Stimulated activated CD4-positive, alpha-beta T cell treated with anti-CD3 and anti-CD28 coated beads, Interleukin-15, amount 100 ng/mL, for 1 hour (primary cell): ENCODE measurements at regions not wholly inside any gene's neighbourhood (a gene's known extent, or its start where the extent isn't known, plus 50 kb on each side); places are given as distances from the start of the nearest gene placed in this dataset.
"Not testable (repeated sequence)": the region's sequence is repeated elsewhere in the genome, so short reads cannot be mapped to it uniquely, and the experiment has no call there.

Experiments used
- DNase-seq, 2 donors: peaks; one replicate each; pipeline ENCODE4 v3.0.0-alpha.2; 2020; ENCODE audit warnings: low read depth in 1 of 2, low spot score in 1 of 2

DNA sequence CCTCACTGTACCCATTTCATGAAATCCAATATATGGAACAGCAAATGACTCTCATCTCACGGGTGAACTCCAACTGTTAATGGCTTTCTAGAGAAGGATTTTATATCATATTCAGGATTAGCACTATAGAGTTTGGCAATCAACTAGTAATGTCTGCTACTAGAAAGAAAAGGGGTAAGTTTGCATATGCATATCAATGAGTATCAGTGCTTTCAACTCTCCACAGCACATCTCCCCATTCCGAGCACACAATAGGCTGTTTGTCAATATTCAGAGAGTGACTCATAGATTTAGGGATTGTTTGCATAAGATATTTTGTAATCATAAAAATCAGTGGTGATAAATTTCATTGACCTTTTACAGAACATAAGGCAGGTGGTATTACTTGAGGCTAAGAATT, 163.2 kb upstream of the LMCD1 start:
- DNase-seq: no peak

DNA sequence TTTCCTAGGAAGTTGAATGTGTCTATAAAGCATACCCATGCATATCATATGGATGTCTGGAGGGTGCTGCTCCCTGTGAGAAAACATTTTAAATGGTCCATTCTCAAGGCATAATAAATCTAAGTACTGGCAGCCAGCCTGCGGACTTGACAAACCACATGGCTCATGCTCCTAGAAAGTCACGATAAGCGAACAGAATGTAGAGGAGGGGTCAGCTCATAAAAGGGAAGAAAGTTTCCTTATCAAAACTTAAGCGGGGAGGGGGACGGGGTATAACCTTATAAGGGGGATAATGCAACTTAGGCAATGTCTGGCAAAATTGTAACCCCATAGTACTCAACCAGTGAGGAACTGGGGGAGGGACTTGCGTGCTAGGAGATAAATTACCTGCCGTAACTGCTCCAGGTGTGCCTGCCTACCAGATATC, 159.8 kb upstream of the LMCD1 start:
- DNase-seq: no peak

DNA sequence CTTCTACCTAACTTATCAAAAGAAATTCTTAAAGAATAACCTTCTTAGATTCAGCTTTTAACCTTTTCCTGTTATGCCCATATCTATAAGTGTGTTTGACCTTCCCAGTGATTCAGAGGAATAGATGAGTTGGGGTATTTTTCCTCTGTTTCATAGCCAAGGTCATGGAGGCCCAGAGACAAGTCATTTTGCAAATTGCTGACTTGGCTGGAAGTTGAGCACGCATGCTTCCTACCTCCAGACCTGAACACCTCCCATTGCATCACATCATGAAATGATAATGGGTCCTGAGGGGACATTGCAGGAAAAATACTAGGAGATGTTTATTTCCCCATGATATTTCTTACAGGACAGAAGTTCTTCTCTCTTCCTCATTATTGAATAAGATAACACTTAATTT, 158.6 kb upstream of the LMCD1 start:
- DNase-seq: no peak

DNA sequence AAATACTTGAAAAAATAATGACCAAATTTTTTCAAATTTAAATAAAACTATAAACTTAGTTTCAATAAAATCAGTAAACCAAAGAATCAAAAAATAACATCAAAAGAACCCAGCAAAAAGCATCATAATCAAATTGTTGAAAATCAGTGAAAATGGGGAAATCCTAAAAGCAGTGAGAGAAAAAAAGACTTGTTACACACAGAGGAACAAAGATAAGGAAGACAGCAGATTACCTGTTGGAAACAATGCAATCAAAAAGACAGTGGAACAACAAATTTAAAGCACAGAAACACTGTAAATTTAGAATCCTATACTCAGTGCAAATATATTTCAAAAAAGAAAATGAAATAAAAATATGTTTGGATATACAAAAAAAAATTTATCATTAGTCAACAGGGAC, 156.2 kb upstream of the LMCD1 start:
- no peak for DNase-seq

DNA sequence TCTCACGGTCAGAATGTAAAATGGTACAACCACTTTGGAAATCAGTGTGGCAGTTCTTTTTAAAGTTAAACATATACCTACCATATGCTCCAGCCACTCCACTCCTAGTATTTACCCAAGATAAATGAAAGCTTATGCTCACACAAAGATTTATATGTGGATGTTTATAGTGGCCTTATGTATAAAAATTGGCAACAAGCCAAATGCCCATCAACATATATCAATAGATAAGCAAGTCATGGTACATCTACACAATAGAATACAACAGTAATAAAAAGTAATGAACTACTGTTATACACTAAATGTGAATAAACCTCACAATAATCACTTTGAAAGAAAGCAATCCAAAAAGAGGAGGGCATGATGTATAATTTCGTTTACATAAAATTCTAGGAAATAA, 153.5 kb upstream of the LMCD1 start:
- DNase-seq: no peak

DNA sequence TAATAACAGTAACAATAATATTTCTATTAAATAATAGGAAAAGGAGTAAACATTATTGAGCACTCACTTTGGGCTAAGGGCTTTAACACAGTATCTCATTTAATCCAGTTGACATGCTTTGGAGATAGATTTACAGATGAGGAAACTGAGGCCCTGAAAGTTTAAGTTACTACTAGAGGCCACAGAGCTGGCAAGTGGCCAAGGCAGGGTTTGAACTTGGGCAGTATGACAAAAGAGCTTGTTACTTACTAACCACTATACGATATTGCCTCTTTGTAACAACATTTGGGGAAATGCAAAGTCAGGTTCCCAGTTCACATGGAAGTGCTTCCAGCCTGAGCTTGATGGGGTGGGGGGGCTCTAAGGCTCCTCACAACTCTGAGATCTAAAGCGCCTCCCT, 149.1 kb upstream of the LMCD1 start:
- no peak for DNase-seq

DNA sequence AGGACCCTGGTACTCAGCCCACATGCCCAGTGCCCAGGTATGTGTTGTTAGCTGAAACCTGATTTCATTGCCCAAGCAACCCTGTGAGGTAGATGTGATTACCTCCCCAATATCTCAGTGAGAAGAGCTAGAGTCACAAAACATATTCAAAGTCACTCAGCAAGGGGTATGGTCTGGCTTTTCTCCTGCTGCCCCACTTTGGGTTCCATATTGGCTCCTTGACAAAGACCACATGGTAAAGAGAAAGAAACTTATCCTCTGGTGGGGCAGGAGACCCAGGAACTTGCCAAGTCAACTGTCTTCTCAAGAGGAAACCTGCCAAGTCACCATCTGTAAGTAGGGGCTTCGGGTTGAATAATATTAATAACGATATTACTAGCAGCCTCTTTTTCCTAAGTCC, 148.3 kb upstream of the LMCD1 start:
- DNase-seq: no peak

DNA sequence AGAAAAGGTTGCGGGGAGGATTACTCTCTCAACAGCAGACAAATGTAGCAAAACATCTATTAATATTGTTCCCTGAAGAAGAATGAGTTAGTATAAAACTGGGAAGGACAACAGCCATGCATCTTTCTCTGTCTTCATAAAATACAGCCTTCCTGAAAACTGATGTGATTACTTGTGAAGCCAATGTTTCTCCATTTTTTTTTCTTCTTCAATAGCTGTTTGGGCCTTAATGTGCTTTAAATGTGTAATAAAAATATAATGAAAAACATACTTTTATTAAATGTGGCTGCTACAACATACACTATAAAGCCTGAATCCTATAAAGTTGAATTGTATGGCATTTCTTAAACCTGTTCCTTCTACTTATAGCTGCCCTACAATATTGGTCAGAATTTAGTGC, 146.3 kb upstream of the LMCD1 start:
- no peak for DNase-seq

DNA sequence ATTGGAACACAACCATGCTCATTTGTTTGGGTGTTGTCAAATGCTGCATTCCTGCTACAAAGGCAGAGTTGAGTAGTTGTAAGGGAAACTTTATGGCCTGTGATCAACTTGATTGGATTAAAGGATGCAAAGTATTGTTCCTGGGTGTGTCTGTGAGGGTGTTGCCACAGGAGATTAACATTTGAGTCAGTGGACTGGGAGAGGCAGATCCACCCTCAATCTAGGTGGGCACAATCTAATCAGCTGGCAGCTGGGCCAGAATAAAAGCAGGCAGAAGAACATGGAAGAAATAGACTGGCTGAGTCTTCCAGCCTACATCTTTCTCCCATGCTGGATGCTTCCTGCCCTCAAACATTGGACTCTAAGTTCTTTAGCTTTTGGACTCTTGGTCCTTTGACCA, 145.6 kb upstream of the LMCD1 start:
- DNase-seq: not testable (repeated sequence)

DNA sequence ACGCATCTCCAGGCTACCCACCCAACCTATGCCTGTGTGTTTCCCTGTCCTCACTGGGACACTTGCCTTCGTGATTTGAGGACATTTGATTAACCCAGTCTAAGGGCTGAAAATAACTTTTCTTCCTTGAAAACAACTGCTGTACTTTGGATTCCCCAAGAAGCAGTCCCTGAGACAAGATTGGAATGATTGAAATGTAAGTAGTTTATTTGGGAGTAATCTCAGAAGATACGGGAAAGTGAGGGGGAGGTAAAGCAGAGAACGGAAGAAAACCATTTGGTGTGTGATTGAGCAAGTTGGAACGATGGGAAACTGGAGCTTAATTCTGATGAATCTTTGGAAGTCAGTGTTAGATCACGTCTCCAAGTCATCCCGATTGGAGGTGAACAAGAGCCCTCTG, 143.8 kb upstream of the LMCD1 start:
- DNase-seq: no peak

DNA sequence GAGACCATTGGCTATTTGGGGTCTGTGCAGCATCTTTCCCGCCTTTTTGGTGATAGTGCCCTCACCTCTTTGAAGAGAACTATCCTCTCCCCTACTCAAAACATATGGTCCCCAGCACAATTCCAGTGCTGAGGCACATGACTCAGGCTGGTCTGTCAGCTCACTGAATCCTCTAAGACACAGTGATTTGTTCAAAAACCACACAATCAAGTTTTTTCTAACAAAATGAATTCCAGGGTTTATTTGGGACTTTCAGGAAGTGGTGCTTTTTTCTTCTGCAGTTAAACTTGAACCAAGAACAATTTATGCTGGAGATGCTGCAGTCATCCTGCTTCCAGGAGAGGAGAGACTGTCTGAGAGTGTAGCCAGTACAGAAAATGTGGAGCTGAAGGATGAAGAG, 142.5 kb upstream of the LMCD1 start:
- DNase-seq: no peak

DNA sequence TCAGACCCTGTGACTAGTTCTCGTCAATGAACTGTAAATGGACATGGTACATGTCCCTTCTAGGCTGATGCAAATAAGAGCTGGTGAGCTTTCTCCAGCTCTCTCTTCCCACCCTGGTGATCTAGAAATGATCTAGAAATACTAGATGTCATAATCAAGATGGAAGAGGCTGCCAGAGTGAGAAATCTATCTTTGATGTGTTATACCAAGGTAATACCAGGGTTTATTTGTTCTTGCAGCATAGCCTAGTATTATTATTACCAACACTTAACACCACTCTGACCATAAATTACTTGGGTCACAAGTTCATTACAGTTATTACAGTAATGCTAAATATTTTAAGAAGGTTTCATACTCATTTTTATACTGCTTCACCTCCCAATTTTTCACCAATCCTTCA, 138.4 kb upstream of the LMCD1 start:
- no peak for DNase-seq

DNA sequence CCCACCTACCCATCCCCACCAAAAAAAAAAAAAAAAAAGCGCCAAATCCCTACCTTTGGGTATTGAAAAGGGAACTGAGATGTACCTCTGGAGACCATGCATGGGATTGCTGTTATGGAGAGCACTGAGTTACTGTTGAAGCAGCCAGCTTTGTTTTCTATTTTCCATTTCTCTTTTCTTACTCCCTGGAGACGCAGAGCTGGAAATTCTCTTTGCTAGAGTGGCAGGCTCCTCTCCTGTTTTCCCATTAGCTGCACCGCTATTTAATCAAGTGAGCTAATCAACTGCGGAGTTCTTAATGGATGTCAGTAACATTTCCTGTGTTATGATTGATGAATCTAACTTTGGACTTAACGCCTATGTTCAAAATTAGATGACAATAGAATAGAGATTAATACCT, 136.1 kb upstream of the LMCD1 start:
- DNase-seq: no peak

DNA sequence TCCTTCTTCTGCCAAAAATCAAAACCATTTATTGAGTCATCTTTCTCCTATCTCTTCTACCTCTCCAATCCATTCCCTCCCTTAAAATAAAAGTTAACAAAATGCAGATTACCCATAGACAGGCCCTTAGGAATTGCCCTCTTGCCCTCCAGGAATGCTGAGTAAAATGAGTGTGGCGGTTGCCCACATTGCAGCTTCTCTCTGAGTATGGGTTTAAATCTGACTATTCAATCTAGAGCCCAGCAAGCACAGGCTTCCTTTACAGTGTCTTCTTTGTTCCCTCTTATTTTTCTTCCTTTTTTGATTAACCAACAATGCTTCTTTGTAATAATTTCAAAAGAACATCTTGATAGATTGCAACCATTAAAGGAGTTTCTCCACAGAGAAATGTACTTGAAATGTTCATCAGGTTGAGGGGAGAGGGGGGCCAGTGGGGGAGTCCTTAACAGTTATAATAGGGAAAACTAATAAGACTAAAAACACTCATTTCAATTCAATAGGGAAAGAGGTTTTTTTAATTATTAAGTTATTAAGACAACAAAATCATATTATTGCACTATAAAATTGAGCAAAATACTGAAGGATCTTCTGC, 135.3 kb upstream of the LMCD1 start:
- DNase-seq: no peak

DNA sequence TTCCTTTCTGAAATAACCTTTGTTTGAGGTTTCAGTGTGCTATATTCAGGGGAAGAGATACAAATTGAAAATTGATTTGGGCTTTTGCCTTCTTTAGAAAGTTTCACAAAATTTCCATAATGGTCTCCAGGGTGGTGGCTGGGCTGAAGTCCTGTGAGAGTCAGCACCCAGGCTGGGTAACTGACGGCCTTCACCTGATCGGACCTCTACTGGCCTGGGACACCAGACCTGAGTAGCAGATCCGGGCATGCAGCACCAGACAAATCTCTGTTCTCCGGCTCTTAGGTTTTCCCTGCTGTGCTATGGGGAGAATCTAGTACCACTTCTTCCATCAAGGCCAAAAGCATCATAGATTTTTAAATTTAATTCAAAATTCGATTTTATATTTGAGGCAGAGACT, 133.0 kb upstream of the LMCD1 start:
- no peak for DNase-seq

DNA sequence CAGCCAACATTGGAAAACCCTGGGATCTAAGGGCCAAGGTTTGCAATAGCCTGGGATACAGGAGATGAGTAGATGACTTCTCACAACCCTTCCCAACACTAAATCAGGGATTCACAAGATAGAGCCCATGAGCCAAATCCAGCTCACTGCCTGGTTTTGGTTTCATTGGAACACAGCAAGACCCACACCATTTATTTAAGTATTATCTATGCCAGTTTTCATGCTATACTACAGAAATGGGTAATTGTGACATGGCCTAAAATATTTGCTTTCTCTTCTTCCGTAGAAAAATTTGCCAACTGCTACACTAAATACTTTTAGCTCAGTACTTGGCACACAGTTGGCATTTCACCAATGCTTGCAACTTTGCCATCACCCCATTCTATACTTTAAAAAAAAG, 132.0 kb upstream of the LMCD1 start:
- no peak for DNase-seq

DNA sequence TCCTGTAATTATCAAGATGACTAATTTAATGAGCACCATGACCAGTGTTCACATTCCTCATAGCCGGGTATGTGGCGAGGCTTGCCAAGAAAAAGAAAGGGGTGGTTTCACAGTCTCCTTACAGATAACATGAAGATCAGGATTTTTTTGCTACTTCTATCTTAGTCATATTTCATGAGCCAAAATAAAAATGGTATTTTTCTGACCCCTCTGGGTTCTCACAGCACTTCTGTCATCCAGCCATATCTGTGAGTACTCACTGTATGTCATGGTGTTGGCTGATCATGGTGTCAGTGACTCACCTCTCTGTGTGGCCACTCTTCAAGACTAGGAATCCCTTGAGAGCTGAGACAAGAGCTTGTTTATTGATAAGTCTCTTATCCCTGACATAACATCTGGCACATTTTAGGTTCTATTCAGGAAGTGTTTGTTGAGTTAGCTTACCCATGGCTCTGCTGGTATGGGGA, 130.5 kb upstream of the LMCD1 start:
- DNase-seq: no peak

DNA sequence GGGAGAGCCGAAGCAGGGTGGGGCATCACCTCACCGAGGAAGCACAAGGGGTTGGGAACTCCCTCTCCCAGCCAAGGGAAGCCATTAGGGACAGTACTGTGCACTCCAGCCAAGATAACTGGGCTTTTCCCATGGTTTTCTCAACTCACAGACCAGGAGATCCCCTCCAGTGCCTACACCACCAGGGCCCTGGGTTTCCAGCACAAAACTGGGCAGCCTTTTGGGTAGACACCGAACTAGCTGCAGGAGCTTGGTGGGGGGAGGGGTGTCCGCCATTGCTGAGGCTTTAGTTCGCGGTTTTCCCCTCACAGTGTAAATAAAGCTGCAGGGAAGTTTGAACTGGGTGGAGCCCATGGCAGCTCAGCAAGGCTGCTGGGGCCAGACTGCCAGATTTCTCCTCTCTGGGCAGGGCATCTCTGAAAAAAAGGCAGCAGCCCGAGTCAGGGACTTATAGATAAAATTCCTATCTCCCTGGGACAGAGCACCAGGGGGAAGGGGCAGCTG, 129.6 kb upstream of the LMCD1 start:
- DNase-seq: no peak

DNA sequence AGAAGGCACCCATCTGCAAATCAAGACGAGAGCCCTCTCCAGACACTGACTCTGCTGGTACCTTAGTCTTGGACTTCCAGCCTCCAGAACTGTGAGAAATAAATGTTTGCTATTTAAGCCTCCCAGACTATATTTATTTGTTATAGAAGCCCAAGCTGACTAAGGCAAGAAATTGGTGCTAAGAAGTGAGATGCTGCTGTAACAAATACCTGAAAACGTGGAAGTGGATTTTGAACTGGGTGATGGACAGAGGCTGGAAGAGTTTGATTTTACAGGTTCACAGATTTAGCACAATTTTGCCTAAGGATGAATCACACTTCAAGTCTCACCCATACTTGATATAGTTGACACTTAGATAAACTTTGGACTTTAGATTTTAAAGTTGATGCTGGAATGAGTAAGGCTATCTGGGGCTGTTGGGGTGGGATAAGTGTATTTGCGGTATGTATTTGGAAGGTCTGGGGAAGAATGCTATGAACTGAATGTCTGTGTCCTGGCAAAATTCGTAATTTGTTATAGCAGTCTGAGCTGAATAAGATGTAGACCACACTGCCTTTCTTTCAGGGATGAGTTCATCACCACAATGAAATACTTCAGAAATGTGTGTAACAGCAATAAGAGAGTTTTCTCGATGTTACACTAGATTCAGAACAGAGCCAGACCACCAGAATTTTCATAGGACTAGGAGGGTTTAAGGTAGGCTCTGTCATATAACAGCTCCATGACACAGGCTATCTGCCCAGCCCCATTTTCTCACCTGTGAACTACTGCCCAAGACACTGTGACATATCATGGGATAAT, 120.5 kb upstream of the LMCD1 start:
- no peak for DNase-seq

DNA sequence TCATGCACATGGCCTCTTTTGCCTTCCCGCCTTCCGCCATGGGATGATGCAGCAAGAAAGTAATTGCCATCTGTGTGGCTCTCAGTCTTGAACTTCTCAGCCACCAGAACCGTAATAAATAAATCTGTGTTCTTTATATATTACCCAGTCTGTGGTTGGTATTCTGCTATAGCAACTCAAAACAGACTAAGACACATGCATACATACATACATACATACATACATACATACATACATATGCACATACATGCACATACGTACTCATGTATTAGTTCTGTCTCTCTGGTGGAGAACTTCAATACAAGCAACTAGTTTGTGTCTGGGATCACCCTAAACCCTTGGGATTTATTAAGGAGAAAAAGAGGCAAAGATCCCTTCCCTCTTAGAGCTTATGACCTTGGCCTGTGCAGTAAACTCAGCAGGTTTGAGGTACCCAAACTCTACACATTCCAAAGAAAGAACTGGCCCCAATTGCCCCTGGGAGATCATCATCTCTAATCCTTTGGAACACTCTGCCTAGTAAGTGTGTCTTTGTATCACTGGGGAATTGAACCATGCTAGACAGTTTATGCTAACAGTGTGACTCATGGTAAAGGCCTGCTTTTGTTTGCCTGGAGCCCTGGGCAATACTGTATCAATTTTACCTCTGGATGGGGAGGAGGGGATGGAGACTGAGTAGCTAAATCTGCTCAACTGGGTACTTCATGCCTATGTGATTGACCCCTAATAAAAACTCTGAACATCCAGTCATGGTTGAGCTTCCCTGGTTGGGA, 115.6 kb upstream of the LMCD1 start:
- DNase-seq: no peak

DNA sequence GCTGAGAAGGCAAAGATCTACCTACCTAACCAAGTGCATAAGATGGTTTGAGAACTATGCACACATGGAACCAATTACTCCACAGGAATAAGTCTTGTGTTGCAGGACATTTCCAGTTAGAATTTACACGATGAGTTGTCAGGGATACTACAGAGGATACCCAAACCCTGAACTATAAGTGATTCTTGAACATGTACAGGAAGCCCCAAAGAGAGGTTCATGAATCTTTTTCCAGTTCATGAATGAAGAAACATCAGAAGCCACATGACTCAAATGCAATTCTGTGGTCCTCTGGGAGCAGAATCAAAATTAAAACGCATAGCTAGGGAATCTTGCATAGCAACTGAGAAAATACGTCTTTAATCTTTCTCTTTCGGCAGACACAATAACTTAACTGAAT, 114.1 kb upstream of the LMCD1 start:
- no peak for DNase-seq

DNA sequence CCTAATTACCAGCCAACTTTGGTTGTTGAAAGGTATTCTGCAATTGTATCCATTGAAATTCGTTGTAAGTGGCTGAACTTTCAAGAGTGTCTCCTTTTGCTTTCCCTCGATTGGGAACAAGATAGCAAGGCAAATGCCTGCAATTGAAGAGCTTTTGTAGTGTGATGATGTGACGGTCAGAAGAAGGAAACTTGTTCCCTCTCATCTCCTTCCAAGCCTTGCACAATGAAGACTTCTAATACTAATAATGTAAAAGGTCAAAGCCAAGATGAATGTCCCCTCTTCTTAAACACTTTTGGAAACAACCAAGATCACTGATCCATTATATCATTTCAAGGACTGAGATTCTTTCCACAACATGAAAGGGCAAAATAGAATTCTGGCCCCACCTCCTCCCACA, 101.9 kb upstream of the LMCD1 start:
- no peak for DNase-seq
